Retinal pigment epithelial cell (primary cell): ENCODE measurements at regions not wholly inside any gene's neighbourhood (a gene's known extent, or its start where the extent isn't known, plus 50 kb on each side); places are given as distances from the start of the nearest gene placed in this dataset.
"Not testable (repeated sequence)": the region's sequence is repeated elsewhere in the genome, so short reads cannot be mapped to it uniquely, and the experiment has no call there.

ENCODE experiments used
- DNase-seq: peaks from one replicate; pipeline ENCODE4 v3.0.0-alpha.2; 2010; ENCODE audit warnings: low read depth
- H3K4me3 ChIP-seq: 2 replicates; pipeline ENCODE4 v1.5.1; 2011; ENCODE audit warnings: mild to moderate bottlenecking, low read length, control low read depth, moderate library complexity
- TF ChIP-seq, protein P1 (sequence below): conservative IDR thresholded peaks from 2 replicates; pipeline ENCODE4 v1.5.1; 2011; ENCODE audit warnings: low read depth, low read length, control low read depth, inconsistent platforms

DNA sequence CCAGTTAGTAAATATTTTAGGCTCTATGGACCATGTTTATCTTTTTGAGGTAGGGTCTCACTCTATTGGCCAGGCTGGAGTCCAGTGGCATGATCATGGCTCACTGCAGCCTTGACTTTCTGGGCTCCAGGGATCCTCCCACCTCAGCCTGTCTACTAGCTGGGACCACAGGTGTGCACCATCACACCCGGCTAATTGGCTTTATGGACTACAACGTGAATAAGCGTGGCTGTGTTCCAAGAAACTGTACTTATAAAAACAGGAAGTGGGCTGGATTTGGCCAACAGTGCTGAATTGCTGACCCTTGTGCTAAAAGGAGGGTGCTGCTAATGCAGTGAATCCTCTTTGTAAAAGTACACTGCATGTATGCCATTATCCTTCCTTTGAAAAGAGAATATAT lies 111.7 kb upstream of the CDK13 start:
- DNase-seq, result peak; percentile 62
- no peak overlapping the region for H3K4me3 ChIP-seq
- TF ChIP-seq, protein P1, sequence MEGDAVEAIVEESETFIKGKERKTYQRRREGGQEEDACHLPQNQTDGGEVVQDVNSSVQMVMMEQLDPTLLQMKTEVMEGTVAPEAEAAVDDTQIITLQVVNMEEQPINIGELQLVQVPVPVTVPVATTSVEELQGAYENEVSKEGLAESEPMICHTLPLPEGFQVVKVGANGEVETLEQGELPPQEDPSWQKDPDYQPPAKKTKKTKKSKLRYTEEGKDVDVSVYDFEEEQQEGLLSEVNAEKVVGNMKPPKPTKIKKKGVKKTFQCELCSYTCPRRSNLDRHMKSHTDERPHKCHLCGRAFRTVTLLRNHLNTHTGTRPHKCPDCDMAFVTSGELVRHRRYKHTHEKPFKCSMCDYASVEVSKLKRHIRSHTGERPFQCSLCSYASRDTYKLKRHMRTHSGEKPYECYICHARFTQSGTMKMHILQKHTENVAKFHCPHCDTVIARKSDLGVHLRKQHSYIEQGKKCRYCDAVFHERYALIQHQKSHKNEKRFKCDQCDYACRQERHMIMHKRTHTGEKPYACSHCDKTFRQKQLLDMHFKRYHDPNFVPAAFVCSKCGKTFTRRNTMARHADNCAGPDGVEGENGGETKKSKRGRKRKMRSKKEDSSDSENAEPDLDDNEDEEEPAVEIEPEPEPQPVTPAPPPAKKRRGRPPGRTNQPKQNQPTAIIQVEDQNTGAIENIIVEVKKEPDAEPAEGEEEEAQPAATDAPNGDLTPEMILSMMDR, result no peak

DNA sequence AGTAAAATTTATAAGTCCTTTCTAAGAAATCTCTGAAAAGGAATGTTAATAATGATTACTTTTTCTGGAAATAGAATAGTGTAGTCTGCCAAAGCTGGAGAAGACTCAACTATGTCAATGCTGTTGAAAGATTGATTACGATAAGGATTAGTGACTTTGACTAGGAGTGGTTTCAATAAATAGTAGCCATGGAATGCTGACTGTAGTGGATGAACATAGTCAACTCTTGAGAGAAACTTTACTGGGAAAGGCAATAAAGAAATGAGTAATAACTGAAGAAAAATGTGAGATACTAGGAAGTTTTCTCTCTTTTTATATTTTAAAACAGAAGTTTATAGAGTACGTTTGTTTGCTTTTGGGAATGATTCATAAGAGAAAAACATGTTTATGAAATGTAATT lies 105.0 kb upstream of the CDK13 start:
- no peak for DNase-seq
- TF ChIP-seq, protein P1, result no peak

DNA sequence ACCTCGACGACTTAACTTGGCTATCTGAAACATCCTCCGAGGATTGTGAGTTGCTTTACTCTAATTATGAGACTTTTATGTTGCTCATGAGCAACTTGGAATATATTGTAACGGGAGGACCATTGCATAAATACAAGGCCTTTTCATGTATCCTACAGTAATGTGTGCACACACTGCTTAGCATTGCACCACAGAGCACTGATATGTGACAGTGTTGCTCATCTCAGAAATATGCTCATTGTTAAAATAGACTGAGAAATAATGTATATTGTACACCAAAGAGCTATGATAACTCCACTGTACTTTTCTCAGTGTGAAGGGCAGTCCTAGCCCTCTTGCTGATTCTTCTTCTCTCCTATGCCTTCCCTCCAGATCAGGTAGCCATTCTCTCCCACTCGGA lies 102.8 kb upstream of the CDK13 start:
- TF ChIP-seq, protein P1, result no peak
- no peak overlapping the region for H3K4me3 ChIP-seq
- DNase-seq, result no peak

More for the DNA sequence above, 105.0 kb upstream of the CDK13 start:
- H3K4me3 ChIP-seq, result no peak overlapping the region

DNA sequence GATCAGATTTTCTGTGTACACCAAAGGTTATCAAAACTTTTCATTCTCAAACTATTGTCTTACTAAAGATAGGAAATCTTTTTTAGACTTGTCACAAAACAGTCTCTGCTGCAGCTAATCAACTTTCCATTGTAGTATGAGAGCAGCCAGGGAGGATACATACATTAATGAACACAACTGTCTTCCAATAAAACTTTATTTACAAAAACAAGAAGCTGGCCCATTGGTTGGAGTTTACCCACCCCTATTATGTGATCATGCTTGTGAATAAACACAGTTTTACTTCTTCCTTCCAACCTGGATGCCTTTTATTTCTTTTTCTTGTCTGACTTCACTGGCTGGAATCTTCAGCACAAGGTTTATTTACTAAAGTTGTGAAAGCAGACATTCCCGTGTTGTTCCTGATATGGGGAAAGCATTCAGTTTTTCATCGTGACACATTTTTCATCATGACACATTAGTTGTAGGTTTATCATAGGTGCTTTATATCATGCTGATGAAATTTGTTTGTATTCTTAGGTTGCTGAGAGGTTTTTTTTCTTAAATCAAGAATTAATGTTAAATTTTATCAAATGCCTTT lies 98.5 kb upstream of the CDK13 start:
- TF ChIP-seq, protein P1, result no peak
- H3K4me3 ChIP-seq, result no peak overlapping the region
- DNase-seq, result no peak

DNA sequence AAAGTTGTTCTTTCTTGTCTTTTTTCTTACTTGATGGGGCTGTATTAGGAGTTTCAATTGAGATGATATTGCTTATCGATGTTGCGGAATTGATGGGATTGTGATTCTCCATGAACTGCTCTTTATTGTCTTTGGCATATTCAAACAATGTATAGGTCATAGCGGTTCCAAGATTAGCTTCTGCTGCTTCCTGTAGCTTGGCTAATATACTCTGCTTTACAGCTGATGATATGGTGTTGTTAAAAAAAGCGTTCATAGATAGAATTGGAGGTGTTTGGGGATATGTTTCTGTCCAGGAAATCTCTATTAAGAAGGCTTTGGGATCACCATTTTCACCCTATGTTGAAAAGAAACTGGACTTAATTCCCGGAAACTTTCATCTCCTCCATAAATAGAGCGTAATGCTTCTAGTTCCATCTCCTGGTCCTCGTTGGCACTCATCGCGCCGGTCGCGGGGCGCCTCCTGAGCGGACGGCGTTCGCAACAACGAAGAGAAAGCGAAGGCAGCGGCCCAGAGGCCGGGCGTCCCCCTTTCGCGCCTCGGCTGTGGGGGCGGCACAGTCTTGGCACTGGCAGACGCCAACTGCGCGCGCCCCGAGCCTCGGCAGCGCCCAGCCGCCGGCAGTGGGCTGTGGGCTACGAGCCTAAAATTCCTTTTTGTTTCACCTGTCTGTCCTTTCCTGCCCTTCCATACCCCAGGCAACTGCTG lies 95.3 kb upstream of the CDK13 start:
- not testable (repeated sequence) for DNase-seq
- peak overlapping the region; percentile 28 for H3K4me3 ChIP-seq

DNA sequence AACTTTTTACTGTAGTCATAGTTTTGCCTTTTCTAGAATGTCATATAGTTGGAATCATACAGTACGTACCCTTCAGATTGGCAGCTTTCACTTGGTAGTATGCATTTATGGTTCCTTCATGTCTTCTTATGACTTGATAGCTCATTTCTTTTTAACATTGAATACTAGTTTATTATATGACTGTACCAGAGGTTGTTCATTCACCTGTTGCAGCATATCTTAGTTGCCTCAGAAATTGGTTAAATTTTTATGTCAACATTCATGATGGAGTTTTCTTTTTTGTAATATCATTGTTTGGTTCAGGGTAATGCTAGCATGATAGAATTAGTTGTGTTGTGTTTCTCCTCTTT lies 94.8 kb upstream of the CDK13 start:
- H3K4me3 ChIP-seq, result peak overlapping the region; percentile 28
- no peak for DNase-seq

DNA sequence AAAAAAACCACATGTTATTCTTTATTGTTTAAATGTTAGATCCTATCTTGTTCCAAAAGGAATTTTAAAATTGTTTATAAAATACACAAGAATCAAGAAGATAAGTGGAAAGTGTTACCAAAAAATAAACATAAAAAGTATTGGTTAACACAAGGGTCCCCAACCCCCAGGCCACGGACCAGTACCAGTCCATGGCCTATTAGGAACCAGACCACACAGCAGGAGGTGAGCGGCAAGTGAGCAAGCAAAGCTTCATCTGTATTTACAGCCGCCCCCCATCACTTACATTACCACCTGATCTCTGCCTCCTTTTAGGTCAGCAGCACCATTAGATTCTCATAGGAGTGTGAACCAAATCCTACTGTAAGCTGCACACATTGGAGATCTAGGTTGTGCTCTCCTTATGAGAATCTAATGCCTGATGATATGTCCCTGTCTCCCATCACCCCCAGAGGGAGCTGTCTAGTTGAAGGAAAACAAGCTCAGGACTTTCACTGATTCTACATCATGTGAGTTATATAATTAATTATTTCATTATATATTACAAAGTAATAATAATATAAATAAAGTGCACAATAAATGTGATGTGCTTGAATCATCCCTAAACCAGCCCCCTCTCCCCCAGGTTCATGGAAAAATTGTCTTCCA lies 86.3 kb upstream of the CDK13 start:
- TF ChIP-seq, protein P1, result peak; percentile 10
- not testable (repeated sequence) for H3K4me3 ChIP-seq, DNase-seq

More for the DNA sequence above, 94.8 kb upstream of the CDK13 start:
- TF ChIP-seq, protein P1, result no peak

DNA sequence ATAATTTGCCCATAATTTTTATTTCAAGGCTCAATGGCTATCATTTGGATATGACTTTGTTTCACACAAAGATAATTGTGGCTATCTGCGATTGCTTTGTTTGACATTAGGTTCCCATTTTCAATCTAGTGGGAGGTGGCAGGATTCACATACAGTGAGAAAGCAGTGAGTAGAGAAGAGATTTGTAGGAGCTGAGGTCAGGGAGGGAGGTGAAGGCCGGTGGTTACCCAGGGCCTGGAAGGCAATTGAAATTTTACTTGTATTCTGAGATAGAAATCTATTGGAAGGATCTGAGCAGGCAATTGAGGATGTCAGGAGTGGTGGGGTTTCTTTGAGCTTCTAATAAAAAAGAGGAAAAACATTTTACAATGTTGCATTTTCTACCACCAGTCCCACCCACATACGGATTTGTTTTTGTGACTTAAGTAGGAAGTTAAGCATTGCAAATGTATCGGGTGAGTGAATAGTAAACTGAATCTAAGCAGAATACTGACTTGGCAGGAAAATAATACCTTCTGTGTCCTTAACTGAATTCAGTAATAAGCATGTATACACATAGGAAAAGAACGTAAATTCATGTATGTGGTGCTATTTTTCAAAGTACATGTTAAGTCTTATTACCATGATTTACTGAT lies 80.1 kb upstream of the CDK13 start:
- not testable (repeated sequence) for H3K4me3 ChIP-seq, DNase-seq

DNA sequence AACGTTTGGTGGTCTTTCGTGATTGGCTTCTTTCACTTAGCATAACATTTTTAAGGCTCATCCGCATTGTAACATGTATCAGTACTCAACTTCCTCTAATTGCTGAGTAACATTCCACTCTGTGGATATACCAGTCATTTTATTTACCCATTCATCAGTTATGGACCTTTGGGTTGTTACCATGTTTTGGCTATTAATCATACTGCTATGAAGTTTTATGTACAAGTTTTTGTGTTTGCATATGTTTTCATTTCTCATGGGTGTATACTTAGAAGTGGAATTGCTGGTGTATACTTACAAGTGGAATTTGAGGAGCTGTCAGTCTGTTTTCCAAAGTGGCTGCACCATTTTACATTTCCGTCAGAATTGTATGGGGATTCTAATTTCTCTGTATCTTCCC lies 78.4 kb upstream of the CDK13 start:
- DNase-seq, H3K4me3 ChIP-seq: not testable (repeated sequence)
